ENCODE measurements at regions not wholly inside any gene's neighbourhood (a gene's known extent, or its start where the extent isn't known, plus 50 kb on each side); places are given as distances from the start of the nearest gene placed in this dataset.

DNA sequence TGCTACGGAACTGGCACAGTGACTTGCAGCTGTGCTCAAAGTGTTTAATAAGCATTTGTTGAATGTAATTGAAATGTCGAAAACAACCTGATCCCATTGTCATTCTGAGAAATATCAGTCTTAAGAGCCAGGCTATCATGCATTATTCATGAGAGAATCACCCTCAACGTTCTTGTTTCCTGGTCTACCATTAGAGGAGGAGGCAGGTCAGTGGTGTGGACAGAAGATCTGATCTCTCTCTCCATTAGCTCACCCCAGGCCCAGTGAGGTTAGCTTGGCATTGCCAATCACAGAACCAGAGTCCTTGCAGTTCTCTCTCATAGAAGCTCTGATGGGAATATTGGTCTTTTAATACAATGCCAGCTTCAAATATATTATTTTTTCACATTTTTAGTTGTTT lies 121.1 kb upstream of the SPON1 start:
- Histone ChIP-seq H3K27me3 (ENCODE audit: insufficient read depth, low read length) (no peaks in the 10 kb centered on the region), H3K4me1 (ENCODE audit: insufficient read depth, low read length) (peaks cover 8% of the 10 kb centered on the region), H3K9me3 (ENCODE audit: insufficient read depth, low read depth, low read length) (no peaks in the 10 kb centered on the region), H3K9ac (ENCODE audit: low read length) (no peak overlapping the region), H3K36me3 (ENCODE audit: insufficient read depth, low read length) (no peaks in the 10 kb centered on the region), H3K4me3 (ENCODE audit: insufficient read depth, low read depth, low read length) (no peak overlapping the region), H3K4me2 (ENCODE audit: low read length) (no peak overlapping the region), H2AFZ (ENCODE audit: low read depth, low read length) (no peak overlapping the region), H3K79me2 (ENCODE audit: insufficient read depth, low read length) (no peaks in the 10 kb centered on the region), H4K20me1 (ENCODE audit: insufficient read depth, low read length) (no peaks in the 10 kb centered on the region), H3K27ac (ENCODE audit: low read depth, low read length) (no peak overlapping the region)
- no peaks in the 10 kb centered on the region for H3K36me3 Mint-ChIP-seq (ENCODE audit: low read depth, unreplicated experiment)
- no peaks in the 10 kb centered on the region for H3K4me1 Mint-ChIP-seq (ENCODE audit: low read depth, unreplicated experiment)
- no peak for FAIRE-seq
- TF ChIP-seq, protein P1, sequence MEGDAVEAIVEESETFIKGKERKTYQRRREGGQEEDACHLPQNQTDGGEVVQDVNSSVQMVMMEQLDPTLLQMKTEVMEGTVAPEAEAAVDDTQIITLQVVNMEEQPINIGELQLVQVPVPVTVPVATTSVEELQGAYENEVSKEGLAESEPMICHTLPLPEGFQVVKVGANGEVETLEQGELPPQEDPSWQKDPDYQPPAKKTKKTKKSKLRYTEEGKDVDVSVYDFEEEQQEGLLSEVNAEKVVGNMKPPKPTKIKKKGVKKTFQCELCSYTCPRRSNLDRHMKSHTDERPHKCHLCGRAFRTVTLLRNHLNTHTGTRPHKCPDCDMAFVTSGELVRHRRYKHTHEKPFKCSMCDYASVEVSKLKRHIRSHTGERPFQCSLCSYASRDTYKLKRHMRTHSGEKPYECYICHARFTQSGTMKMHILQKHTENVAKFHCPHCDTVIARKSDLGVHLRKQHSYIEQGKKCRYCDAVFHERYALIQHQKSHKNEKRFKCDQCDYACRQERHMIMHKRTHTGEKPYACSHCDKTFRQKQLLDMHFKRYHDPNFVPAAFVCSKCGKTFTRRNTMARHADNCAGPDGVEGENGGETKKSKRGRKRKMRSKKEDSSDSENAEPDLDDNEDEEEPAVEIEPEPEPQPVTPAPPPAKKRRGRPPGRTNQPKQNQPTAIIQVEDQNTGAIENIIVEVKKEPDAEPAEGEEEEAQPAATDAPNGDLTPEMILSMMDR (IDR thresholded peaks at IDR 0.05; ENCODE audit: insufficient read depth, low read depth, low read length): no peak
- no peak for TF ChIP-seq EZH2 (IDR thresholded peaks at IDR 0.05; ENCODE audit: insufficient read depth, low read length)
- H3K9me3 Mint-ChIP-seq (ENCODE audit: unreplicated experiment): no peaks in the 10 kb centered on the region
- H3K27ac Mint-ChIP-seq (ENCODE audit: unreplicated experiment): no peak overlapping the region
- peaks cover 10% of the 10 kb centered on the region for H3K27me3 Mint-ChIP-seq (ENCODE audit: low read depth, unreplicated experiment)
- DNase-seq (ENCODE audit: low read depth): no peak
- H3K4me3 Mint-ChIP-seq (ENCODE audit: unreplicated experiment): no peak overlapping the region

DNA sequence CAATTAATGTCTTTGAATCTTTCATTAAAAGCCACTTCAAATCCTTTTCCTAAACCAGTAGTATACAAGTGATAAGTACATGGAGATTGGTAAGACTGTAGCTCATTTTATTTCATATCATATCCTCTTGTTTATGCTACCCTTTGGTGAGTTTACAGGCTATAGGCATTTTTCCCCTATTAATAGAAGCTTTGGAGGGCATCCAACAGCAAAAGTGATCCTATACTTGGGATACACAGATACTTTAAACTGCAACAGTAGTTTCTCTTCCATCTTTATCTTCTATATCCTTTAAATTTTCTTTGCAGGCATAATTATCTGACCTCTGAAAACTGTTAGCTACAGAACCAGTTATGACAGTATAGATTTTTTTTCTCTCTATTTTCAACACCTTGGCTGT lies 114.5 kb upstream of the SPON1 start:
- no peak overlapping the region for H3K4me2 ChIP-seq (ENCODE audit: low read length)
- no peaks in the 10 kb centered on the region for H3K4me1 ChIP-seq (ENCODE audit: insufficient read depth, low read length)
- no peaks in the 10 kb centered on the region for H3K9me3 ChIP-seq (ENCODE audit: insufficient read depth, low read depth, low read length)
- Mint-ChIP-seq H3K4me1 (ENCODE audit: low read depth, unreplicated experiment) (peaks cover 11% of the 10 kb centered on the region), H3K9me3 (ENCODE audit: unreplicated experiment) (no peaks in the 10 kb centered on the region), H3K27ac (ENCODE audit: unreplicated experiment) (no peak overlapping the region), H3K27me3 (ENCODE audit: low read depth, unreplicated experiment) (peaks cover 5% of the 10 kb centered on the region), H3K4me3 (ENCODE audit: unreplicated experiment) (no peak overlapping the region), H3K36me3 (ENCODE audit: low read depth, unreplicated experiment) (no peaks in the 10 kb centered on the region)
- H3K27me3 ChIP-seq (ENCODE audit: insufficient read depth, low read length): no peaks in the 10 kb centered on the region
- no peaks in the 10 kb centered on the region for H4K20me1 ChIP-seq (ENCODE audit: insufficient read depth, low read length)
- FAIRE-seq (no peak), DNase-seq (ENCODE audit: low read depth) (no peak)
- H3K36me3 ChIP-seq (ENCODE audit: insufficient read depth, low read length): no peaks in the 10 kb centered on the region
- H3K27ac ChIP-seq (ENCODE audit: low read depth, low read length): no peak overlapping the region
- H3K79me2 ChIP-seq (ENCODE audit: insufficient read depth, low read length): no peaks in the 10 kb centered on the region
- no peak overlapping the region for H3K4me3 ChIP-seq (ENCODE audit: insufficient read depth, low read depth, low read length)
- TF ChIP-seq, protein P1 (IDR thresholded peaks at IDR 0.05; ENCODE audit: insufficient read depth, low read depth, low read length): no peak
- no peak for TF ChIP-seq EZH2 (IDR thresholded peaks at IDR 0.05; ENCODE audit: insufficient read depth, low read length)
- no peak overlapping the region for H3K9ac ChIP-seq (ENCODE audit: low read length)
- no peak overlapping the region for H2AFZ ChIP-seq (ENCODE audit: low read depth, low read length)

DNA sequence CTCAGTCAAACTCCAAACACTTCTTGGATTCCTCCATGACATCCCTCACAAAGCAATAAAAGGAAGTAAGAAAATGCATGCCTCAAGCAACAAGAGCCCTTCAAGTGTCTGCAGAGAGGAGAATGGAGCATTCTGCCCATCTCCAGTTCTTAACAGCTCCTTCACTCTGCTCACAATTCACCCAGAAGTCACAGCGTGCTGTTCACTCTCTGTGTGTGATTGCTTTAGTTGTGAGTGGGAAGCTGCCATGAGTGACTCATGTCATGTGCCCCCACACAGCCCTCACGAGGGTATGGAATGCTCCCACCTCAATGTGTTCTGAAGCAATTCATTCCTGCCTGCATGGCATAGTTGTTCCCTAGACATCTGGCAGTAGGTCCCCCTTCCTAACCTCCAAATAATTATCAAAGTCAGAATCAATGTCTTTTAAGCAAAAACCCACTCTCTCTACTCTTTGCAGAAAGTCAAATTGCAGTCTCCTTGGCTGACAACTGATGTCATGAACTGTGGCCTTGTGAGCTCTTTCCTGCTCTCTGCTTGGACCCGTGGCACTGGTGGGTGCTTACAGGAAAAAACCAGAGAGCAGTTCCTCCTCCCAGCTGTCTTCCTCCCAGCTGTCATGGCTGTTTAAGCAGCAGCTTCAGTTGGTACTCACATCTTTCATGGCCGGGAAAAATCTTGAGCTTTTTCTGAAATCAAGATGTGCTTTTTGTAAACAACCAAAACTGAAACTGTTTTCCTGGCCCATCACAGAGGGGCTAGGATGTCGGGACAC lies 112.1 kb upstream of the SPON1 start:
- DNase-seq (ENCODE audit: low read depth) (no peak), FAIRE-seq (no peak)
- Histone ChIP-seq H2AFZ (ENCODE audit: low read depth, low read length) (no peak overlapping the region), H3K4me1 (ENCODE audit: insufficient read depth, low read length) (no peaks in the 10 kb centered on the region), H3K36me3 (ENCODE audit: insufficient read depth, low read length) (no peaks in the 10 kb centered on the region), H4K20me1 (ENCODE audit: insufficient read depth, low read length) (no peaks in the 10 kb centered on the region), H3K9me3 (ENCODE audit: insufficient read depth, low read depth, low read length) (no peaks in the 10 kb centered on the region), H3K4me3 (ENCODE audit: insufficient read depth, low read depth, low read length) (no peak overlapping the region), H3K79me2 (ENCODE audit: insufficient read depth, low read length) (no peaks in the 10 kb centered on the region), H3K27me3 (ENCODE audit: insufficient read depth, low read length) (peaks cover 2% of the 10 kb centered on the region), H3K27ac (ENCODE audit: low read depth, low read length) (no peak overlapping the region), H3K4me2 (ENCODE audit: low read length) (no peak overlapping the region), H3K9ac (ENCODE audit: low read length) (no peak overlapping the region)
- Mint-ChIP-seq H3K4me1 (ENCODE audit: low read depth, unreplicated experiment) (peaks cover 11% of the 10 kb centered on the region), H3K27ac (ENCODE audit: unreplicated experiment) (no peak overlapping the region), H3K9me3 (ENCODE audit: unreplicated experiment) (peaks cover 3% of the 10 kb centered on the region), H3K36me3 (ENCODE audit: low read depth, unreplicated experiment) (no peaks in the 10 kb centered on the region), H3K27me3 (ENCODE audit: low read depth, unreplicated experiment) (peaks cover 21% of the 10 kb centered on the region), H3K4me3 (ENCODE audit: unreplicated experiment) (no peak overlapping the region)
- TF ChIP-seq EZH2 (IDR thresholded peaks at IDR 0.05; ENCODE audit: insufficient read depth, low read length): no peak
- TF ChIP-seq, protein P1 (IDR thresholded peaks at IDR 0.05; ENCODE audit: insufficient read depth, low read depth, low read length): no peak
